Spleen (tissue), 7 donors: ENCODE measurements at regions not wholly inside any gene's neighbourhood (a gene's known extent, or its start where the extent isn't known, plus 50 kb on each side); places are given as distances from the start of the nearest gene placed in this dataset.

Experiments
- POLR2A ChIP-seq, 3 donors: fragments of 450-650 bp; IDR thresholded peaks; one replicate each; pipeline ENCODE4 v1.5.1; 2017; ENCODE audit warnings: antibody characterized with exemption in 3 of 3, mild to moderate bottlenecking in 1 of 3
- TF ChIP-seq, protein P1 (sequence below), 11 experiments: fragments of 200-600 bp in 7 of 11; fragments of 450-650 bp in 4 of 11; sonication (generic) in 4 of 11; IDR thresholded peaks in 8 of 11; conservative IDR thresholded peaks in 3 of 11; 1 replicate in 7 of 11; 2 replicates in 4 of 11; pipeline versions ENCODE4 v1.4.0 to v1.8.0; 2016 to 2021; ENCODE audit warnings: antibody characterized with exemption in 11 of 11, inconsistent platforms in 4 of 11, mild to moderate bottlenecking in 1 of 11
- donor health status: DM: no; HTN: no; CAD: no; lungs with moderate emphysema.
- donor health status: DM: no; HTN: no; CAD: no.
- donor health status: DM: no; HTN: no; CAD: no.

DNA sequence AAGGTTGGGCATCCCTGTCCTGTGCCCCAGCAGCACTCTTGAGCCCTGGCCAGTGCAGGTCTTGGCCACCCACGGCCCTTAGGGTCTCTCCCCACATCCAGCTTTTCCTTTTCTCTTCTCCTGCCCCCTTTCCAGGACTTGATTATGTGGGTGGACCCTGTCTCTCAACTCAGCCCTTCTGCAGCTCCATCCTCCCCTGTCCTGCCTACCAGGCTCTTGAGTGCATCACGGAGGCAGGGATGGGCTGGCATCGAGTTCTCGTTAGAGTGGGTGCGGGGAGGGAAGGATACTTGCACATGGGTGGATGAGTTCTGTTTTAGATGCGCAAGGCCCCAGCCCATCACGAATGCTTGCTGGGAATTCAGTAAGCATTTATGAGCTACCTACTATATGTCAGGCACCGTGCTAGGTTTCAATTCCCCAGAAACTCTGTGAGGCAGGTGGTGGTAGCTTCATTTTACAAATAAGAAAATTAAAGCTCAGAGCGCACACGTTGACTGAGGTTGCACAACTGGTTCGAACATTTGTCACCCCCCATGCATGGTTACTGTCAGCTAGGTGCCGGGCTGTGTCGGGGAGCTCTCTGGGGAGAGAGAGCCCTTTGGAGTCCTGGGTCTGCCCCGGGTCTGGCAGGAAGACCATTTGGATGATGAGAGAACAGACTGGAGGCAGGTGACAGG, 144.6 kb upstream of the PITX1 start:
- TF ChIP-seq, protein P1, sequence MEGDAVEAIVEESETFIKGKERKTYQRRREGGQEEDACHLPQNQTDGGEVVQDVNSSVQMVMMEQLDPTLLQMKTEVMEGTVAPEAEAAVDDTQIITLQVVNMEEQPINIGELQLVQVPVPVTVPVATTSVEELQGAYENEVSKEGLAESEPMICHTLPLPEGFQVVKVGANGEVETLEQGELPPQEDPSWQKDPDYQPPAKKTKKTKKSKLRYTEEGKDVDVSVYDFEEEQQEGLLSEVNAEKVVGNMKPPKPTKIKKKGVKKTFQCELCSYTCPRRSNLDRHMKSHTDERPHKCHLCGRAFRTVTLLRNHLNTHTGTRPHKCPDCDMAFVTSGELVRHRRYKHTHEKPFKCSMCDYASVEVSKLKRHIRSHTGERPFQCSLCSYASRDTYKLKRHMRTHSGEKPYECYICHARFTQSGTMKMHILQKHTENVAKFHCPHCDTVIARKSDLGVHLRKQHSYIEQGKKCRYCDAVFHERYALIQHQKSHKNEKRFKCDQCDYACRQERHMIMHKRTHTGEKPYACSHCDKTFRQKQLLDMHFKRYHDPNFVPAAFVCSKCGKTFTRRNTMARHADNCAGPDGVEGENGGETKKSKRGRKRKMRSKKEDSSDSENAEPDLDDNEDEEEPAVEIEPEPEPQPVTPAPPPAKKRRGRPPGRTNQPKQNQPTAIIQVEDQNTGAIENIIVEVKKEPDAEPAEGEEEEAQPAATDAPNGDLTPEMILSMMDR (IDR thresholded peaks at IDR 0.05 in 8 of 11, conservative IDR thresholded peaks at IDR 0.05 in 3 of 11): no peak
- no peak for TF ChIP-seq POLR2A (IDR thresholded peaks at IDR 0.05)
